HepG2 (cell line): ENCODE measurements at regions not wholly inside any gene's neighbourhood (a gene's known extent, or its start where the extent isn't known, plus 50 kb on each side); places are given as distances from the start of the nearest gene placed in this dataset.

Source experiments
- ATAC-seq: fragments of 200-7000 bp; cut with Tn5 transposase; 3 replicates; pipeline ENCODE4 v1.9.1; 2020; ENCODE audit warnings: mild to moderate bottlenecking, moderate library complexity
- BruUV-seq: library from RNA; stranded (reverse); fragments of 400-500 nt; replicated peaks from 2 replicates; lab custom pipeline; 2021; lab: Mats Ljungman, UMichigan
- CTCF ChIA-PET: fragments of 300-600 bp; formaldehyde crosslinking; extraction: SDS; loops from one replicate; lab custom pipeline; 2021; ENCODE audit warnings: low total read pairs, inconsistent platforms, low intra/inter-chr PET ratio; lab: Yijun Ruan, JAX
- POLR2A ChIA-PET: fragments of 350-600 bp; sonication (Branson Sonifier 250); formaldehyde crosslinking; loops from one replicate; lab custom pipeline; 2020; ENCODE audit warnings: antibody characterized with exemption, inconsistent platforms; lab: Yijun Ruan, JAX
- DNase-seq: peaks from one replicate; pipeline ENCODE4 v3.0.0-alpha.2; 2015; ENCODE audit warnings: low spot score
- FAIRE-seq: peaks from 3 replicates; lab custom pipeline; 2011; peaks lifted over from hg19 to GRCh38; lab: Jason Lieb, UNC
- H2AFZ ChIP-seq: one replicate; pipeline ENCODE4 v1.6.1; 2011; ENCODE audit warnings: low read length, inconsistent platforms
- H3K27ac ChIP-seq: fragments of 300-600 bp; 3 replicates; pipeline ENCODE4 v1.8.0; 2011; ENCODE audit warnings: mixed run types, mild to moderate bottlenecking, mixed read lengths, low read length, inconsistent platforms; ENCODE audit not compliant: insufficient read depth; ENCODE audit errors: extremely low read length
- H3K27me3 ChIP-seq, 2 experiments: fragments of 200-600 bp in 1 of 2; 2 replicates in 1 of 2; 3 replicates in 1 of 2; pipeline versions ENCODE4 v1.6.0 to v1.8.0; 2011; ENCODE audit warnings: low read length in 2 of 2, mild to moderate bottlenecking in 2 of 2, moderate library complexity in 2 of 2, inconsistent platforms in 1 of 2; ENCODE audit not compliant: insufficient read depth in 2 of 2, control insufficient read depth in 1 of 2
- H3K36me3 ChIP-seq, 2 experiments: fragments of 200-600 bp in 1 of 2; replicated peaks in 1 of 2; 2 replicates in 1 of 2; 3 replicates in 1 of 2; pipeline versions ENCODE4 v1.5.1 to v1.8.0; 2011; ENCODE audit warnings: low read length in 2 of 2, inconsistent platforms in 1 of 2; ENCODE audit not compliant: insufficient read depth in 2 of 2, control insufficient read depth in 1 of 2
- H3K4me1 ChIP-seq: 2 replicates; pipeline ENCODE4 v1.5.1; 2012; ENCODE audit warnings: low read length, inconsistent platforms; ENCODE audit not compliant: insufficient read depth
- H3K4me2 ChIP-seq: 2 replicates; pipeline ENCODE4 v1.6.0; 2011; ENCODE audit warnings: low read depth, low read length, inconsistent platforms
- H3K4me3 ChIP-seq, 3 experiments: fragments of 200-600 bp in 1 of 3; sonication (generic), shearing (Covaris generic) in 1 of 3; replicated peaks in 1 of 3; 2 replicates each; pipeline ENCODE4 v1.5.1; 2011 to 2016; ENCODE audit warnings: low read length in 3 of 3, inconsistent platforms in 2 of 3, low read depth in 2 of 3, mild to moderate bottlenecking in 2 of 3, control low read depth in 1 of 3, mixed read lengths in 1 of 3; ENCODE audit not compliant: insufficient read depth in 1 of 3
- H3K79me2 ChIP-seq: one replicate; pipeline ENCODE4 v1.6.1; 2011; ENCODE audit warnings: low read length, inconsistent platforms; ENCODE audit not compliant: insufficient read depth
- H3K9ac ChIP-seq: 2 replicates; pipeline ENCODE4 v1.6.0; 2011; ENCODE audit warnings: mild to moderate bottlenecking, low read depth, low read length, inconsistent platforms; ENCODE audit not compliant: insufficient read depth
- H3K9me3 ChIP-seq: 2 replicates; pipeline ENCODE4 v1.5.1; 2012; ENCODE audit warnings: mild to moderate bottlenecking, low read length
- H4K20me1 ChIP-seq: 2 replicates; pipeline ENCODE4 v1.6.0; 2011; ENCODE audit warnings: inconsistent platforms, mild to moderate bottlenecking, low read length, moderate library complexity; ENCODE audit not compliant: insufficient read depth
- CREB1 ChIP-seq, 2 experiments: fragments of 450-650 bp in 1 of 2; IDR thresholded peaks; 2 replicates each; pipeline ENCODE4 v1.6.1; 2016 to 2017; ENCODE audit warnings: control low read depth in 1 of 2, mild to moderate bottlenecking in 1 of 2, missing compliant biosample characterization in 1 of 2, missing genetic modification characterization in 1 of 2
- FLYWCH1 ChIP-seq: sonication (generic); formaldehyde crosslinking; IDR thresholded peaks from 2 replicates; pipeline ENCODE4 v1.8.1; 2023; ENCODE audit warnings: mild to moderate bottlenecking, missing genetic modification reagents
- GFI1 ChIP-seq: sonication (generic); formaldehyde crosslinking; IDR thresholded peaks from 2 replicates; pipeline ENCODE4 v1.5.0; 2020; ENCODE audit warnings: missing genetic modification reagents, mild to moderate bottlenecking, borderline replicate concordance
- HDAC2 ChIP-seq: sonication (generic); formaldehyde crosslinking; IDR thresholded peaks from 2 replicates; pipeline ENCODE4 v1.4.0; 2020; ENCODE audit warnings: missing genetic modification reagents
- HNF4A ChIP-seq: sonication (generic); formaldehyde crosslinking; IDR thresholded peaks from 2 replicates; pipeline ENCODE4 v1.4.0; 2020; ENCODE audit warnings: missing genetic modification reagents
- HNRNPH1 ChIP-seq: fragments of 200-400 bp; formaldehyde crosslinking; optimal IDR thresholded peaks from 2 replicates; pipeline ENCODE3; 2017; ENCODE audit warnings: mild to moderate bottlenecking, low read depth, low read length
- HNRNPLL ChIP-seq: fragments of 200-400 bp; formaldehyde crosslinking; IDR thresholded peaks from 2 replicates; pipeline ENCODE4 v1.6.1; 2017; ENCODE audit warnings: mild to moderate bottlenecking, low read depth, low read length; ENCODE audit not compliant: poor library complexity, severe bottlenecking
- MED1 ChIP-seq: sonication (generic); formaldehyde crosslinking; IDR thresholded peaks from 2 replicates; pipeline ENCODE4 v1.4.0; 2020; ENCODE audit warnings: missing genetic modification reagents
- PBX3 ChIP-seq: sonication (generic); formaldehyde crosslinking; IDR thresholded peaks from 2 replicates; pipeline ENCODE4 v1.8.1; 2023; ENCODE audit warnings: missing genetic modification reagents, inconsistent platforms, borderline replicate concordance
- ZNF354B ChIP-seq: sonication (generic); formaldehyde crosslinking; IDR thresholded peaks from 2 replicates; pipeline ENCODE4 v1.8.0; 2022; ENCODE audit warnings: mild to moderate bottlenecking, missing genetic modification reagents
- ZNF460 ChIP-seq: sonication (generic); formaldehyde crosslinking; IDR thresholded peaks from 2 replicates; pipeline ENCODE4 v1.5.1; 2020; ENCODE audit warnings: missing genetic modification reagents, mild to moderate bottlenecking, borderline replicate concordance
- ZNF496 ChIP-seq: sonication (generic); formaldehyde crosslinking; IDR thresholded peaks from 2 replicates; pipeline ENCODE4 v1.8.1; 2023; ENCODE audit warnings: mild to moderate bottlenecking, moderate library complexity, missing genetic modification reagents; ENCODE audit not compliant: insufficient replicate concordance
- WGBS: methylation state at CpG from one replicate; pipeline ENCODE4 v1.1.6; 2017; ENCODE audit warnings: low lambda C conversion rate; 5-methylcytosine and 5-hydroxymethylcytosine counted together
- in situ Hi-C: cut with HindIII; loops from 2 replicates; pipeline ENCODE4 v1.10.0; 2017; ENCODE audit warnings: low pct_unique_long_range_greater_than_20kb; ENCODE audit not compliant: extremely low pct_ligation_motif_present
- intact Hi-C: fragments of 100-400 bp; cut with micrococcal nuclease; formaldehyde crosslinking; loops from one replicate; pipeline ENCODE4 v1.10.0; 2022; ENCODE audit not compliant: unreplicated experiment
- TF ChIP-seq, protein P1 (sequence below): sonication (generic); formaldehyde crosslinking; IDR thresholded peaks from 2 replicates; pipeline ENCODE4 v1.4.0; 2020; ENCODE audit warnings: mild to moderate bottlenecking, missing genetic modification reagents

GRCh38 chr12:107840186-107840585 is 65.7 kb downstream of the ASCL4 start:
- no TSS peak for BruUV-seq
- no peaks in the 10 kb centered on the region for H3K36me3 ChIP-seq
- ChIA-PET CTCF (no interaction called here), POLR2A (no interaction called here)
- FAIRE-seq, result no peak
- in situ Hi-C loops, result no loop called here
- peaks cover 12% of the 10 kb centered on the region; the same call in 1 of the 2 replicates for H3K4me1 ChIP-seq
- H2AFZ ChIP-seq, result no peak overlapping the region
- peaks cover 6 to 30% of the 10 kb centered on the region in 2 experiments for H3K27me3 ChIP-seq
- no peaks in the 10 kb centered on the region for H4K20me1 ChIP-seq
- no peak for DNase-seq
- 6% methylated on average over 1 of the region's 1 CpG for WGBS
- no peaks in the 10 kb centered on the region for H3K79me2 ChIP-seq
- intact Hi-C loops, result no loop called here
- ATAC-seq, result no peak
- H3K27ac ChIP-seq, result no peak overlapping the region
- no peak overlapping the region for H3K4me3 ChIP-seq
- H3K4me2 ChIP-seq, result no peak overlapping the region
- TF ChIP-seq FLYWCH1 (CRISPR knock-in tag) (no peak), MED1 (CRISPR knock-in tag) (no peak), ZNF354B (CRISPR knock-in tag) (no peak), GFI1 (no peak), HNRNPH1 (no peak), CREB1 (IDR thresholded peaks at IDR 0.05) (no peak), CREB1 (CRISPR knock-in tag; IDR thresholded peaks at IDR 0.05) (no peak), ZNF460 (CRISPR knock-in tag) (no peak), HDAC2 (CRISPR knock-in tag) (no peak), HNRNPLL (no peak), ZNF496 (no peak), HNF4A (no peak), PBX3 (CRISPR knock-in tag) (no peak)
- TF ChIP-seq, protein P1, sequence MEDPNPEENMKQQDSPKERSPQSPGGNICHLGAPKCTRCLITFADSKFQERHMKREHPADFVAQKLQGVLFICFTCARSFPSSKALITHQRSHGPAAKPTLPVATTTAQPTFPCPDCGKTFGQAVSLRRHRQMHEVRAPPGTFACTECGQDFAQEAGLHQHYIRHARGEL, result no peak
- H3K9me3 ChIP-seq, result no peaks in the 10 kb centered on the region
- no peak overlapping the region for H3K9ac ChIP-seq
